ENCODE measurements at regions not wholly inside any gene's neighbourhood (a gene's known extent, or its start where the extent isn't known, plus 50 kb on each side); places are given as distances from the start of the nearest gene placed in this dataset.

DNA sequence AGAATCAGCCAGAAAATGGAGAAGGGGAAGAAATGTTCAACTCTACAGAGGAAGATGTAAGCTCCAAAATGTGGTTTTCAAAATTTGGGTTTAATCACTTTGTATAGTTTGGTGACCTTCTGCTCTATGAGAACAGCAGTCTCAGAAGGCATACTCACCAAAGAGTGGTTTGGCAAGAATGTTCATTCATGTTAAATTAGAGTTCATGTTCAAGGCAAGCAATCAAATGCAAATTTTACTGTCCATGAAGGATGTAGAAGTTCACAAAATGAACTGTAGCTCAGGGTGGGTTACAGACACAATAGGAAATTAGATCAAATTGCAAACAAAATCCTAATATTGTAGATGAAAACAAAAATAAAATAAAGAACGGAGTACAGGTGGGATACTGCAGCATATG is 606.7 kb upstream of the PCDH20 start:
- TF ChIP-seq, protein P1, sequence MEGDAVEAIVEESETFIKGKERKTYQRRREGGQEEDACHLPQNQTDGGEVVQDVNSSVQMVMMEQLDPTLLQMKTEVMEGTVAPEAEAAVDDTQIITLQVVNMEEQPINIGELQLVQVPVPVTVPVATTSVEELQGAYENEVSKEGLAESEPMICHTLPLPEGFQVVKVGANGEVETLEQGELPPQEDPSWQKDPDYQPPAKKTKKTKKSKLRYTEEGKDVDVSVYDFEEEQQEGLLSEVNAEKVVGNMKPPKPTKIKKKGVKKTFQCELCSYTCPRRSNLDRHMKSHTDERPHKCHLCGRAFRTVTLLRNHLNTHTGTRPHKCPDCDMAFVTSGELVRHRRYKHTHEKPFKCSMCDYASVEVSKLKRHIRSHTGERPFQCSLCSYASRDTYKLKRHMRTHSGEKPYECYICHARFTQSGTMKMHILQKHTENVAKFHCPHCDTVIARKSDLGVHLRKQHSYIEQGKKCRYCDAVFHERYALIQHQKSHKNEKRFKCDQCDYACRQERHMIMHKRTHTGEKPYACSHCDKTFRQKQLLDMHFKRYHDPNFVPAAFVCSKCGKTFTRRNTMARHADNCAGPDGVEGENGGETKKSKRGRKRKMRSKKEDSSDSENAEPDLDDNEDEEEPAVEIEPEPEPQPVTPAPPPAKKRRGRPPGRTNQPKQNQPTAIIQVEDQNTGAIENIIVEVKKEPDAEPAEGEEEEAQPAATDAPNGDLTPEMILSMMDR (IDR thresholded peaks at IDR 0.05): no peak
- no peaks in the 10 kb centered on the region for H3K36me3 Mint-ChIP-seq (ENCODE audit: unreplicated experiment)
- no peaks in the 10 kb centered on the region for H3K27me3 Mint-ChIP-seq (ENCODE audit: unreplicated experiment)
- no peak for DNase-seq (ENCODE audit: extremely low spot score, unreplicated experiment)
- no peak overlapping the region for H3K4me3 Mint-ChIP-seq (ENCODE audit: unreplicated experiment)
- H3K4me1 Mint-ChIP-seq (ENCODE audit: unreplicated experiment): peaks cover 40% of the 10 kb centered on the region
- H3K27ac Mint-ChIP-seq (ENCODE audit: unreplicated experiment): no peak overlapping the region
- H3K9me3 Mint-ChIP-seq (ENCODE audit: unreplicated experiment): no peaks in the 10 kb centered on the region

DNA sequence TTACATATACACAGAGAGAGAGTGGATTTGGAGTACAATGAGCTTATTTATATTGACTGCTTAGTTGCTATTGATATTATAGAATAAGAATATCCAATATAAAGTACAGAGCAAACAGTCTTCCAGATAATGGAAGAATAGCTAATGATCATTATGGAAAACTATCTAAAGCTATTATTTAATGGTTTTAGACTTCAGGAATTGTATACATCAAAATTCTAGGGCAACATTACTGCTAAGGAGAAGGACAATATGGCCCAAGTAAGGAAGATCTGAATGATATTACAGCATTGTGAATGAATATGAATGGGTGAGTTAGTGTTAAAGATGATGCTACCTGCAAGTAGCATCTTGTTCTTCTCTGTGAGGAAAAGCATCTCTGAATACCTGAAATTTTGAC is 604.2 kb upstream of the PCDH20 start:
- no peak overlapping the region for H3K27ac Mint-ChIP-seq (ENCODE audit: unreplicated experiment)
- TF ChIP-seq, protein P1 (IDR thresholded peaks at IDR 0.05): no peak
- peaks cover 19% of the 10 kb centered on the region for H3K4me1 Mint-ChIP-seq (ENCODE audit: unreplicated experiment)
- no peaks in the 10 kb centered on the region for H3K9me3 Mint-ChIP-seq (ENCODE audit: unreplicated experiment)
- no peak for DNase-seq (ENCODE audit: extremely low spot score, unreplicated experiment)
- H3K4me3 Mint-ChIP-seq (ENCODE audit: unreplicated experiment): no peak overlapping the region
- H3K27me3 Mint-ChIP-seq (ENCODE audit: unreplicated experiment): no peaks in the 10 kb centered on the region
- no peaks in the 10 kb centered on the region for H3K36me3 Mint-ChIP-seq (ENCODE audit: unreplicated experiment)

GRCh38 chr13:62014299-62014698 is 598.6 kb upstream of the PCDH20 start:
- peak overlapping the region; percentile 47 for H3K4me3 Mint-ChIP-seq (ENCODE audit: unreplicated experiment)

GRCh38 chr13:62003452-62003851 is 587.8 kb upstream of the PCDH20 start:
- peaks cover under 1% of the 10 kb centered on the region for H3K9me3 Mint-ChIP-seq (ENCODE audit: unreplicated experiment)
- H3K4me1 Mint-ChIP-seq (ENCODE audit: unreplicated experiment): no peaks in the 10 kb centered on the region
- H3K36me3 Mint-ChIP-seq (ENCODE audit: unreplicated experiment): no peaks in the 10 kb centered on the region
- H3K27ac Mint-ChIP-seq (ENCODE audit: unreplicated experiment): no peak overlapping the region
- no peak overlapping the region for H3K4me3 Mint-ChIP-seq (ENCODE audit: unreplicated experiment)
- TF ChIP-seq, protein P1 (IDR thresholded peaks at IDR 0.05): no peak
- no peak for DNase-seq (ENCODE audit: extremely low spot score, unreplicated experiment)
- H3K27me3 Mint-ChIP-seq (ENCODE audit: unreplicated experiment): peaks cover 5% of the 10 kb centered on the region

More at GRCh38 chr13:62014299-62014698, 598.6 kb upstream of the PCDH20 start:
- TF ChIP-seq, protein P1 (IDR thresholded peaks at IDR 0.05): peak; percentile 66
- Mint-ChIP-seq H3K27ac (ENCODE audit: unreplicated experiment) (no peak overlapping the region), H3K36me3 (ENCODE audit: unreplicated experiment) (no peaks in the 10 kb centered on the region), H3K27me3 (ENCODE audit: unreplicated experiment) (no peaks in the 10 kb centered on the region), H3K4me1 (ENCODE audit: unreplicated experiment) (peaks cover 4% of the 10 kb centered on the region), H3K9me3 (ENCODE audit: unreplicated experiment) (no peaks in the 10 kb centered on the region)
- DNase-seq (ENCODE audit: extremely low spot score, unreplicated experiment): no peak

- H3K4me3 Mint-ChIP-seq (ENCODE audit: unreplicated experiment): no peak overlapping the region
- no peak for DNase-seq (ENCODE audit: extremely low spot score, unreplicated experiment)
- peaks cover 12% of the 10 kb centered on the region for H3K27me3 Mint-ChIP-seq (ENCODE audit: unreplicated experiment)
- TF ChIP-seq, protein P1 (IDR thresholded peaks at IDR 0.05): no peak
- peaks cover under 1% of the 10 kb centered on the region for H3K4me1 Mint-ChIP-seq (ENCODE audit: unreplicated experiment)
- peaks cover 8% of the 10 kb centered on the region for H3K9me3 Mint-ChIP-seq (ENCODE audit: unreplicated experiment)
- no peak overlapping the region for H3K27ac Mint-ChIP-seq (ENCODE audit: unreplicated experiment)
- no peaks in the 10 kb centered on the region for H3K36me3 Mint-ChIP-seq (ENCODE audit: unreplicated experiment)
Observed at GRCh38 chr13:61994174-61994573, 578.5 kb upstream of the PCDH20 start.
